K562 (cell line): ENCODE measurements at regions not wholly inside any gene's neighbourhood (a gene's known extent, or its start where the extent isn't known, plus 50 kb on each side); places are given as distances from the start of the nearest gene placed in this dataset.

ENCODE experiments used
- IRF2 ChIP-seq: sonication (generic); formaldehyde crosslinking; IDR thresholded peaks from 2 replicates; pipeline ENCODE4 v1.8.1; 2022; ENCODE audit warnings: mild to moderate bottlenecking, missing genetic modification reagents
- ZBTB40 ChIP-seq, 2 experiments: fragments of 450-650 bp in 1 of 2; sonication (generic) in 1 of 2; formaldehyde crosslinking in 1 of 2; IDR thresholded peaks; 2 replicates each; pipeline versions ENCODE4 v1.7.1 to v1.9.0; 2016 to 2022; ENCODE audit warnings: inconsistent platforms in 1 of 2, mild to moderate bottlenecking in 1 of 2, missing genetic modification reagents in 1 of 2

- TF ChIP-seq ZBTB40 (IDR thresholded peaks at IDR 0.05) = no peak
- no peak for TF ChIP-seq ZBTB40 (CRISPR knock-in tag; IDR thresholded peaks at IDR 0.05)
- no peak for TF ChIP-seq IRF2 (CRISPR knock-in tag)
Measured at GRCh38 chr21:17348357-17348756, 164.5 kb upstream of the CXADR start (continued).
